Astrocyte (in vitro differentiated cells and primary cell): ENCODE measurements at regions not wholly inside any gene's neighbourhood (a gene's known extent, or its start where the extent isn't known, plus 50 kb on each side); places are given as distances from the start of the nearest gene placed in this dataset.

ENCODE experiments used
- EZH2 ChIP-seq: IDR thresholded peaks from 2 replicates; pipeline ENCODE4 v1.6.1; 2012; ENCODE audit warnings: mild to moderate bottlenecking, low read length, inconsistent platforms; ENCODE audit not compliant: insufficient read depth
- TF ChIP-seq, protein P1 (sequence below): IDR thresholded peaks from 2 replicates; pipeline ENCODE4 v1.5.1; 2011; ENCODE audit warnings: low read depth, mild to moderate bottlenecking, inconsistent platforms, low read length, moderate library complexity; ENCODE audit not compliant: insufficient read depth

DNA sequence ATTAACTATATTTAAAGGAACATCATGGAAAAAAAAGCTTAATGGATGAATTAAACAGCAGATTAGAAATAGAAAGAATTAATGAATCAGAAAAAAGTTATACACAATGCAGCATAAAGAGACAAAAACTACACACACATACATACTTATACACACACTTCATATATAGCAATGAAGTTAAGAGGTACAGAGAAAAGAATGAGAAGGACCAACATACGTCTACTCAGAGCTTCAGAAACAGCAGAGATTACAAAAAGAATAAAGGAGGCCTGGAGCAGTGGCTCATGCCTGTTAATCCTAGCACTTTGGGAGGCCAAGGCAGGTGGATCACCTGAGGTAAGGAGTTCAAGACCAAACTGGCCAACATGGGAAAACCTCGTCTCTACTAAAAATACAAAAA lies 133.9 kb upstream of the TNPO1 start:
- TF ChIP-seq, protein P1, sequence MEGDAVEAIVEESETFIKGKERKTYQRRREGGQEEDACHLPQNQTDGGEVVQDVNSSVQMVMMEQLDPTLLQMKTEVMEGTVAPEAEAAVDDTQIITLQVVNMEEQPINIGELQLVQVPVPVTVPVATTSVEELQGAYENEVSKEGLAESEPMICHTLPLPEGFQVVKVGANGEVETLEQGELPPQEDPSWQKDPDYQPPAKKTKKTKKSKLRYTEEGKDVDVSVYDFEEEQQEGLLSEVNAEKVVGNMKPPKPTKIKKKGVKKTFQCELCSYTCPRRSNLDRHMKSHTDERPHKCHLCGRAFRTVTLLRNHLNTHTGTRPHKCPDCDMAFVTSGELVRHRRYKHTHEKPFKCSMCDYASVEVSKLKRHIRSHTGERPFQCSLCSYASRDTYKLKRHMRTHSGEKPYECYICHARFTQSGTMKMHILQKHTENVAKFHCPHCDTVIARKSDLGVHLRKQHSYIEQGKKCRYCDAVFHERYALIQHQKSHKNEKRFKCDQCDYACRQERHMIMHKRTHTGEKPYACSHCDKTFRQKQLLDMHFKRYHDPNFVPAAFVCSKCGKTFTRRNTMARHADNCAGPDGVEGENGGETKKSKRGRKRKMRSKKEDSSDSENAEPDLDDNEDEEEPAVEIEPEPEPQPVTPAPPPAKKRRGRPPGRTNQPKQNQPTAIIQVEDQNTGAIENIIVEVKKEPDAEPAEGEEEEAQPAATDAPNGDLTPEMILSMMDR = no peak
- TF ChIP-seq EZH2 = no peak
